ENCODE measurements at regions not wholly inside any gene's neighbourhood (a gene's known extent, or its start where the extent isn't known, plus 50 kb on each side); places are given as distances from the start of the nearest gene placed in this dataset.

- DNase-seq = no peak
- Mint-ChIP-seq H3K27ac (no peak overlapping the region), H3K36me3 (ENCODE audit: low read depth) (no peaks in the 10 kb centered on the region), H3K27me3 (ENCODE audit: insufficient read depth) (no peaks in the 10 kb centered on the region; the same call in 1 of the 2 replicates), H3K9me3 (peaks cover 29% of the 10 kb centered on the region), H3K4me1 (ENCODE audit: low read depth) (no peaks in the 10 kb centered on the region), H3K4me3 (no peak overlapping the region)
- TF ChIP-seq, protein P1, sequence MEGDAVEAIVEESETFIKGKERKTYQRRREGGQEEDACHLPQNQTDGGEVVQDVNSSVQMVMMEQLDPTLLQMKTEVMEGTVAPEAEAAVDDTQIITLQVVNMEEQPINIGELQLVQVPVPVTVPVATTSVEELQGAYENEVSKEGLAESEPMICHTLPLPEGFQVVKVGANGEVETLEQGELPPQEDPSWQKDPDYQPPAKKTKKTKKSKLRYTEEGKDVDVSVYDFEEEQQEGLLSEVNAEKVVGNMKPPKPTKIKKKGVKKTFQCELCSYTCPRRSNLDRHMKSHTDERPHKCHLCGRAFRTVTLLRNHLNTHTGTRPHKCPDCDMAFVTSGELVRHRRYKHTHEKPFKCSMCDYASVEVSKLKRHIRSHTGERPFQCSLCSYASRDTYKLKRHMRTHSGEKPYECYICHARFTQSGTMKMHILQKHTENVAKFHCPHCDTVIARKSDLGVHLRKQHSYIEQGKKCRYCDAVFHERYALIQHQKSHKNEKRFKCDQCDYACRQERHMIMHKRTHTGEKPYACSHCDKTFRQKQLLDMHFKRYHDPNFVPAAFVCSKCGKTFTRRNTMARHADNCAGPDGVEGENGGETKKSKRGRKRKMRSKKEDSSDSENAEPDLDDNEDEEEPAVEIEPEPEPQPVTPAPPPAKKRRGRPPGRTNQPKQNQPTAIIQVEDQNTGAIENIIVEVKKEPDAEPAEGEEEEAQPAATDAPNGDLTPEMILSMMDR (IDR thresholded peaks at IDR 0.05) = no peak
These were observed 317.2 kb downstream of the PHF14 start for GRCh38 chr7:11290863-11291262.

- 0 out of 2 replicates have a peak, but pooled peaks cover 5% of the 10 kb centered on the region for H3K36me3 Mint-ChIP-seq (ENCODE audit: low read depth)
- no peak overlapping the region for H3K27ac Mint-ChIP-seq
- no peaks in the 10 kb centered on the region for H3K4me1 Mint-ChIP-seq (ENCODE audit: low read depth)
These were observed 320.5 kb downstream of the PHF14 start for GRCh38 chr7:11294218-11294617.

DNA sequence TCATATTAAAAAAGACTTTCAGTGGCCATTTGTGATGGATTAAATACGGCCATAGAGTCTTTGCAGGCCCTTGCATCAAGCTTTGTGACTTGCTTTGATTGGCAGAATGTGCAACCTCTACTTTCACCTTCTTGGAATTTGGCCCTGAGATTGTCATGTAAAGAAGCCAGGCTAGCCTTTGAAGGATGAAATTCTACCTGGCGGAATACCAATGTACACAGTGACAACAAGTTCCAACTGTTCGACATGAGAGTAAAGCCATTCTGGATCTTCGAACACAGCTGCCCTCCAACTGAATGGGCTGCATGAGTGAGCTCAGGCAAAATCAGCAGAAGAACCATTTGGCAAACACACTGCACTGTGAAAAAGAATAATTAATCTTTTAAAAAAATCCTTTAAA lies 321.3 kb downstream of the PHF14 start:
- Mint-ChIP-seq H3K27ac (no peak overlapping the region), H3K4me1 (ENCODE audit: low read depth) (no peaks in the 10 kb centered on the region), H3K9me3 (peaks cover 27% of the 10 kb centered on the region), H3K4me3 (no peak overlapping the region), H3K36me3 (ENCODE audit: low read depth) (0 out of 2 replicates have a peak, but pooled peaks cover 5% of the 10 kb centered on the region), H3K27me3 (ENCODE audit: insufficient read depth) (peaks cover 1% of the 10 kb centered on the region; the same call in 1 of the 2 replicates)
- TF ChIP-seq, protein P1 (IDR thresholded peaks at IDR 0.05) = no peak
- no peak for DNase-seq

More at GRCh38 chr7:11294218-11294617, 320.5 kb downstream of the PHF14 start:
- Mint-ChIP-seq H3K9me3 (peaks cover 30% of the 10 kb centered on the region), H3K4me3 (no peak overlapping the region), H3K27me3 (ENCODE audit: insufficient read depth) (peaks cover 1% of the 10 kb centered on the region; the same call in 1 of the 2 replicates)
- TF ChIP-seq, protein P1 (IDR thresholded peaks at IDR 0.05) = no peak
- no peak for DNase-seq

GRCh38 chr7:11297126-11297625 lies 323.5 kb downstream of the PHF14 start:
- H3K36me3 Mint-ChIP-seq (ENCODE audit: low read depth) = 0 out of 2 replicates have a peak, but pooled peaks cover 5% of the 10 kb centered on the region
- H3K9me3 Mint-ChIP-seq = peaks cover 27% of the 10 kb centered on the region
- no peak for DNase-seq
- H3K27ac Mint-ChIP-seq = no peak overlapping the region
- TF ChIP-seq, protein P1 (IDR thresholded peaks at IDR 0.05) = no peak
- no peaks in the 10 kb centered on the region for H3K4me1 Mint-ChIP-seq (ENCODE audit: low read depth)
- no peak overlapping the region for H3K4me3 Mint-ChIP-seq
- H3K27me3 Mint-ChIP-seq (ENCODE audit: insufficient read depth) = peaks cover 1% of the 10 kb centered on the region; the same call in 1 of the 2 replicates

DNA sequence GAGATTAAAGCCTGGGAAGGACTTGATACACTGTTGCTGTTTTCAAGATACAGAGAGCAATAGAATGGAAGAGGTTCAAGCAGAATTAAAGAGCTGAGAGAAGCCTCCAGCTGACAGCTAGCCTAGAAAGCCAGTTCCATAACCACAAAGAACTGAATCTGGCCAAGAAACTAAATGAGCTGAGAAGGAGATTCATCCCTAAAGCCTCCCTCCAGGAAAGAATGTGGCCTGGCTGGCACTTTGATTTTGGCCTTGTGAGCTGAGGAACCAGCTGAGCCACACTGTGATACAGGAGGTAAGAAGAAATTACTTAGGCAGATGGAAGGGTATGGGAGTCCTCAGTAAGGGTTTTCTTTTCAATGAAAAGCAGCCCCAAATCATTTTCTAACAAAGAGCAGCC lies 324.1 kb downstream of the PHF14 start:
- TF ChIP-seq, protein P1 (IDR thresholded peaks at IDR 0.05) = no peak
- DNase-seq = no peak
- no peaks in the 10 kb centered on the region for H3K4me1 Mint-ChIP-seq (ENCODE audit: low read depth)

More for the DNA sequence above, 324.1 kb downstream of the PHF14 start:
- Mint-ChIP-seq H3K4me3 (no peak overlapping the region), H3K27ac (no peak overlapping the region), H3K36me3 (ENCODE audit: low read depth) (0 out of 2 replicates have a peak, but pooled peaks cover 5% of the 10 kb centered on the region), H3K27me3 (ENCODE audit: insufficient read depth) (peaks cover 4% of the 10 kb centered on the region; the same call in 1 of the 2 replicates), H3K9me3 (peaks cover 30% of the 10 kb centered on the region)

All from HFFc6 (cell line).